Neural cell (in vitro differentiated cells): ENCODE measurements at regions not wholly inside any gene's neighbourhood (a gene's known extent, or its start where the extent isn't known, plus 50 kb on each side); places are given as distances from the start of the nearest gene placed in this dataset.

ENCODE experiments used
- H2AFZ ChIP-seq: fragments of 200-600, 300-800 bp; sonication (generic), shearing (Covaris generic); 2 replicates; pipeline ENCODE4 v1.6.0; 2014; ENCODE audit warnings: low read depth, mild to moderate bottlenecking, antibody characterized with exemption, low read length, moderate library complexity
- H3F3A ChIP-seq: fragments of 200-600 bp; shearing (Covaris generic); 2 replicates; pipeline ENCODE4 v1.6.1; 2016; ENCODE audit warnings: mild to moderate bottlenecking, moderate library complexity, mixed read lengths, antibody characterized with exemption, low read length; ENCODE audit not compliant: insufficient read depth, poor library complexity, severe bottlenecking
- H3K27ac ChIP-seq: fragments of 200-600, 300-800 bp; sonication (generic), shearing (Covaris generic); 2 replicates; pipeline ENCODE4 v1.5.1; 2014; ENCODE audit warnings: mild to moderate bottlenecking, low read length, moderate library complexity
- H3K27me3 ChIP-seq: fragments of 300-800, 200-600 bp; sonication (generic), shearing (Covaris generic); 2 replicates; pipeline ENCODE4 v1.6.0; 2014; ENCODE audit warnings: mild to moderate bottlenecking, low read depth, low read length, moderate library complexity; ENCODE audit not compliant: insufficient read depth
- H3K36me3 ChIP-seq: fragments of 300-800, 200-600 bp; sonication (generic), shearing (Covaris generic); 2 replicates; pipeline ENCODE4 v1.5.1; 2014; ENCODE audit warnings: mild to moderate bottlenecking, antibody characterized with exemption, low read length, moderate library complexity; ENCODE audit not compliant: insufficient read depth
- H3K4me2 ChIP-seq: fragments of 300-800, 200-600 bp; sonication (generic), shearing (Covaris generic); 2 replicates; pipeline ENCODE4 v1.6.0; 2014; ENCODE audit warnings: mild to moderate bottlenecking, low read length
- H3K4me3 ChIP-seq: fragments of 300-800, 200-600 bp; sonication (generic), shearing (Covaris generic); 2 replicates; pipeline ENCODE4 v1.5.1; 2014; ENCODE audit warnings: mild to moderate bottlenecking, low read length, moderate library complexity
- H3K79me2 ChIP-seq: fragments of 200-600 bp; shearing (Covaris generic); replicated peaks from 2 replicates; pipeline ENCODE4 v1.6.0; 2014; ENCODE audit warnings: mild to moderate bottlenecking, low read length, moderate library complexity; ENCODE audit not compliant: insufficient read depth
- H3K9ac ChIP-seq: fragments of 300-800, 200-600 bp; sonication (generic), shearing (Covaris generic); 2 replicates; pipeline ENCODE4 v1.6.1; 2016; ENCODE audit warnings: mild to moderate bottlenecking, low read length, mixed read lengths
- H3K9me2 ChIP-seq: fragments of 200-600 bp; shearing (Covaris generic); 2 replicates; pipeline ENCODE4 v1.6.1; 2016; ENCODE audit warnings: mild to moderate bottlenecking, low read length, mixed read lengths; ENCODE audit not compliant: insufficient read depth
- H3K9me3 ChIP-seq: fragments of 200-600, 300-800 bp; sonication (generic), shearing (Covaris generic); 2 replicates; pipeline ENCODE4 v1.6.1; 2016; ENCODE audit warnings: mild to moderate bottlenecking, mixed run types, low read length, moderate library complexity, mixed read lengths
- H4K20me1 ChIP-seq: fragments of 200-600 bp; shearing (Covaris generic); 2 replicates; pipeline ENCODE4 v1.6.1; 2016; ENCODE audit warnings: mild to moderate bottlenecking, mixed run types; ENCODE audit not compliant: insufficient read depth
- CTCF ChIP-seq: fragments of 450-650 bp; IDR thresholded peaks from 2 replicates; pipeline ENCODE4 v1.5.1; 2014; ENCODE audit warnings: antibody characterized with exemption, mild to moderate bottlenecking, moderate library complexity; ENCODE audit not compliant: poor library complexity, severe bottlenecking
- EP300 ChIP-seq: fragments of 450-650 bp; conservative IDR thresholded peaks from 2 replicates; pipeline ENCODE4 v1.6.1; 2014; ENCODE audit warnings: antibody characterized with exemption, mild to moderate bottlenecking, moderate library complexity; ENCODE audit not compliant: poor library complexity, severe bottlenecking
- EZH2 ChIP-seq: fragments of 200-600, 300-800 bp; shearing (Covaris generic), sonication (generic); IDR thresholded peaks from 2 replicates; pipeline ENCODE4 v1.6.1; 2014; ENCODE audit warnings: antibody characterized with exemption, low read length, borderline replicate concordance, mild to moderate bottlenecking; ENCODE audit not compliant: insufficient read depth, poor library complexity, severe bottlenecking
- MXI1 ChIP-seq: fragments of 450-650 bp; conservative IDR thresholded peaks from 2 replicates; pipeline ENCODE4 v1.6.1; 2014; ENCODE audit warnings: antibody characterized with exemption, mild to moderate bottlenecking; ENCODE audit not compliant: poor library complexity, severe bottlenecking
- POLR2AphosphoS5 ChIP-seq: IDR thresholded peaks from 2 replicates; pipeline ENCODE4 v1.6.1; 2012
- RAD21 ChIP-seq: fragments of 450-650 bp; conservative IDR thresholded peaks from 2 replicates; pipeline ENCODE4 v1.6.1; 2014; ENCODE audit warnings: antibody characterized with exemption, mild to moderate bottlenecking, moderate library complexity
- SMC3 ChIP-seq: fragments of 450-650 bp; conservative IDR thresholded peaks from 2 replicates; pipeline ENCODE4 v1.6.1; 2014; ENCODE audit warnings: antibody characterized with exemption, mild to moderate bottlenecking, moderate library complexity; ENCODE audit not compliant: poor library complexity
- TAF1 ChIP-seq: IDR thresholded peaks from 2 replicates; pipeline ENCODE4 v1.6.1; 2012; ENCODE audit warnings: low read depth
- TF ChIP-seq, protein P1 (sequence below): IDR thresholded peaks from 2 replicates; pipeline ENCODE4 v1.6.1; 2012; ENCODE audit warnings: borderline replicate concordance

DNA sequence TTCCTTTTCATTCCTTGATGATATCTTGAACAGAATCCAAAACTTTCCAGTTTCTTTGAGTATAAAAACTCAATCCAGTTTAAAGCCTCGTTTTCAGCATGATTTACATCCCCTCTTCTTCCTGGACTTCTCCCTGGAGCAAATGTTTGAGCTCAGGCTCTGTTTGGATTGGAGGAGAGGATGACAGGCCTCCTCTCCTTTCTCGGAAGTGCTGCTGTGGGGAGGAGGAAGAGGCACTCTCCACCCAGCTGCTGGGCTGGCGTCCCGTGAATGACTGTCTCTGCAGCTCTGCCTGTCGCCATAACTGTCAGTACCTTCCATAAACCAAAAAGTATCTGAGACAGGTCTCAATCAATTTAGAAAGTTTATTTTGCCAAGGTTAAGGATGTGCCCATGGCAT is 238.2 kb upstream of the AGAP1 start:
- H4K20me1 ChIP-seq = no peaks in the 10 kb centered on the region
- no peak overlapping the region for H3K9ac ChIP-seq
- H3K27me3 ChIP-seq = no peaks in the 10 kb centered on the region
- H3K36me3 ChIP-seq = no peaks in the 10 kb centered on the region
- no peaks in the 10 kb centered on the region for H3K9me3 ChIP-seq
- no peak overlapping the region for H2AFZ ChIP-seq
- H3K4me2 ChIP-seq = no peak overlapping the region
- TF ChIP-seq EP300 (no peak), TAF1 (no peak), SMC3 (no peak)
- H3F3A ChIP-seq = no peaks in the 10 kb centered on the region
- no peak overlapping the region for H3K27ac ChIP-seq
- H3K9me2 ChIP-seq = no peaks in the 10 kb centered on the region
- H3K79me2 ChIP-seq = no peaks in the 10 kb centered on the region
- no peak overlapping the region for H3K4me3 ChIP-seq

DNA sequence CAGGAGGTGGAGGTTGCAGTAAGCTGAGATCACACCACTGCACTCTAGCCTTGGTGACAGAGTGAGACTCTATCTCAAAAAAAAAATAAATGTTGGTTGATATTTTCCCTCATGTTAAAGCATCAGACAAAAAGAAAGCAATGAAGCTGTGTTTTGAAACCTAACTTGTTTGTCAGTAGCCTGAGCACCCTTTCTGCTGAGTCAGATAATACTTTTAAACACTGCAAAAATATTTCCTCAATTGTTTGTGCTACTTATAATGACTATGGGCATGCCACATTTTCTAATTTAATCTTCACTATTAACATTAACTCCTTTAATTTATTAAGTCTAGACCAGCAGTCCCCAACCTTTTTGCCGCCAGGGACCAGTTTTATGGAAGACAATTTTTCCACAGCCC is 236.3 kb upstream of the AGAP1 start:
- H3K27ac ChIP-seq = no peak overlapping the region

DNA sequence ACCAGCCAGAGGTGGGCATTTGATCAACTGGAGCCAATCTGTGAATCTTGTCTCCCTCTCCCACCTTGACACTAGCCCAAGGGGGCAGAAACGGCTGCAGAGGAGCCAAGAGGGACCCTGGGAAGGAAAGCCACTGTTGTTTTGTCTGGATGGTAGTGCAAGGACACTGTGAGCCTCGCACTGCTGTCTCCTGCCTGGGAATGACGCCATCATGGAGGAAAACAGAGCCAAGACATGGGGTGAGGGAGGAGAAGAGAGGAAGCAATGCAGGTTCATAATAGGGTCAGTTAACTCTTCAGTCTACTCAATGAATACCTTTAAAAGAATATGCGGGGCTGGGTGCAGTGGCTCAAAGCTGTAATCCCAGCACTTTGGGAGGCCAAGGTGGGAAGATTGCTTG is 231.1 kb upstream of the AGAP1 start:
- H3K79me2 ChIP-seq = no peaks in the 10 kb centered on the region
- no peaks in the 10 kb centered on the region for H3K9me3 ChIP-seq
- H3K4me2 ChIP-seq = no peak overlapping the region
- H3F3A ChIP-seq = no peaks in the 10 kb centered on the region
- H3K9me2 ChIP-seq = no peaks in the 10 kb centered on the region
- H3K36me3 ChIP-seq = no peaks in the 10 kb centered on the region
- H3K9ac ChIP-seq = no peak overlapping the region
- H3K4me3 ChIP-seq = no peak overlapping the region
- H3K27ac ChIP-seq = no peak overlapping the region
- TF ChIP-seq MXI1 (no peak), EZH2 (no peak), TAF1 (no peak), EP300 (no peak), SMC3 (no peak), CTCF (no peak), POLR2AphosphoS5 (no peak), RAD21 (no peak)
- TF ChIP-seq, protein P1, sequence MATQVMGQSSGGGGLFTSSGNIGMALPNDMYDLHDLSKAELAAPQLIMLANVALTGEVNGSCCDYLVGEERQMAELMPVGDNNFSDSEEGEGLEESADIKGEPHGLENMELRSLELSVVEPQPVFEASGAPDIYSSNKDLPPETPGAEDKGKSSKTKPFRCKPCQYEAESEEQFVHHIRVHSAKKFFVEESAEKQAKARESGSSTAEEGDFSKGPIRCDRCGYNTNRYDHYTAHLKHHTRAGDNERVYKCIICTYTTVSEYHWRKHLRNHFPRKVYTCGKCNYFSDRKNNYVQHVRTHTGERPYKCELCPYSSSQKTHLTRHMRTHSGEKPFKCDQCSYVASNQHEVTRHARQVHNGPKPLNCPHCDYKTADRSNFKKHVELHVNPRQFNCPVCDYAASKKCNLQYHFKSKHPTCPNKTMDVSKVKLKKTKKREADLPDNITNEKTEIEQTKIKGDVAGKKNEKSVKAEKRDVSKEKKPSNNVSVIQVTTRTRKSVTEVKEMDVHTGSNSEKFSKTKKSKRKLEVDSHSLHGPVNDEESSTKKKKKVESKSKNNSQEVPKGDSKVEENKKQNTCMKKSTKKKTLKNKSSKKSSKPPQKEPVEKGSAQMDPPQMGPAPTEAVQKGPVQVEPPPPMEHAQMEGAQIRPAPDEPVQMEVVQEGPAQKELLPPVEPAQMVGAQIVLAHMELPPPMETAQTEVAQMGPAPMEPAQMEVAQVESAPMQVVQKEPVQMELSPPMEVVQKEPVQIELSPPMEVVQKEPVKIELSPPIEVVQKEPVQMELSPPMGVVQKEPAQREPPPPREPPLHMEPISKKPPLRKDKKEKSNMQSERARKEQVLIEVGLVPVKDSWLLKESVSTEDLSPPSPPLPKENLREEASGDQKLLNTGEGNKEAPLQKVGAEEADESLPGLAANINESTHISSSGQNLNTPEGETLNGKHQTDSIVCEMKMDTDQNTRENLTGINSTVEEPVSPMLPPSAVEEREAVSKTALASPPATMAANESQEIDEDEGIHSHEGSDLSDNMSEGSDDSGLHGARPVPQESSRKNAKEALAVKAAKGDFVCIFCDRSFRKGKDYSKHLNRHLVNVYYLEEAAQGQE = no peak
- H2AFZ ChIP-seq = no peak overlapping the region
- no peaks in the 10 kb centered on the region for H3K27me3 ChIP-seq
- H4K20me1 ChIP-seq = no peaks in the 10 kb centered on the region

More for the DNA sequence above, 236.3 kb upstream of the AGAP1 start:
- Histone ChIP-seq H3K4me2 (no peak overlapping the region), H3K9me2 (no peaks in the 10 kb centered on the region), H3K36me3 (no peaks in the 10 kb centered on the region), H3F3A (no peaks in the 10 kb centered on the region), H3K4me3 (no peak overlapping the region), H3K9me3 (no peaks in the 10 kb centered on the region), H3K9ac (no peak overlapping the region), H4K20me1 (no peaks in the 10 kb centered on the region), H2AFZ (no peak overlapping the region), H3K27me3 (no peaks in the 10 kb centered on the region), H3K79me2 (no peaks in the 10 kb centered on the region)
- TF ChIP-seq, protein P1 = no peak
- no peak for TF ChIP-seq MXI1
